ENCODE measurements at regions not wholly inside any gene's neighbourhood (a gene's known extent, or its start where the extent isn't known, plus 50 kb on each side); places are given as distances from the start of the nearest gene placed in this dataset.

DNA sequence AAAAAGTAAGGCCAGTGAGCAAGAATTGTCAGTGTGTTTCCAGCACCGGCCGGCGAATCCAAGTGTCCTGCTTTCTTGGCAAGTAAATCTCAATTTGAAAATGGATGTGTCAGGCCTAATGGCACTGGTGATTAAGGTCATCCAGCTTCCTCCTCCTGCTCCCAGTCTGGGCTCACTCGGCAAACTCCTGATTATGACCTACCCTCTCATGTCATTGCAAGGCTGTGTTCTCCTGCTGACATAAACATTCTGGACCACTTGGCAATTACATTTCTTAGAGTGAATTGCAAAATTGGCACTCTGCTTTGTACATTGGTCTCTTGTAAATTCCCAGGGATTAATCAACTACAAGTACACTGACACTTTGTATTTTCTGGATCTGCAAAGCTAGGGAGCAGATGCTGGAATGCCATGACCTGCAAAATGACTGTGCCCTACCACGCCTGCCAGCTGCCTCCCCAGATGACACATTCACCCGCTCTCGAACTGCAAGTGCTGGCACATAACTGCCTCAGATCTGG, 473.8 kb downstream of the KIF20B start:
- in situ Hi-C loops (cut with HindIII; ENCODE audit: low pct_unique_long_range_greater_than_20kb, low sequenced_read_pairs) = no loop called here
- POLR2A ChIA-PET = no interaction called here
- H3K36me3 ChIP-seq (ENCODE audit: control insufficient read depth, insufficient read depth, low read length) = no peaks in the 10 kb centered on the region
- DNase-seq (ENCODE audit: low read depth, low spot score) (no peak), ATAC-seq (no peak)
- BruUV-seq (replicated peaks) = no TSS peak
- intact Hi-C loops (cut with micrococcal nuclease; ENCODE audit: unreplicated experiment) = no loop called here
- no peak overlapping the region for H3K4me3 ChIP-seq (ENCODE audit: low read depth in 2 of 2, low read length in 2 of 2)
- CTCF ChIA-PET = no interaction called here
- TF ChIP-seq POLR2AphosphoS5 (IDR thresholded peaks at IDR 0.05; ENCODE audit: low read depth, low read length) = no peak
- TF ChIP-seq, protein P1, sequence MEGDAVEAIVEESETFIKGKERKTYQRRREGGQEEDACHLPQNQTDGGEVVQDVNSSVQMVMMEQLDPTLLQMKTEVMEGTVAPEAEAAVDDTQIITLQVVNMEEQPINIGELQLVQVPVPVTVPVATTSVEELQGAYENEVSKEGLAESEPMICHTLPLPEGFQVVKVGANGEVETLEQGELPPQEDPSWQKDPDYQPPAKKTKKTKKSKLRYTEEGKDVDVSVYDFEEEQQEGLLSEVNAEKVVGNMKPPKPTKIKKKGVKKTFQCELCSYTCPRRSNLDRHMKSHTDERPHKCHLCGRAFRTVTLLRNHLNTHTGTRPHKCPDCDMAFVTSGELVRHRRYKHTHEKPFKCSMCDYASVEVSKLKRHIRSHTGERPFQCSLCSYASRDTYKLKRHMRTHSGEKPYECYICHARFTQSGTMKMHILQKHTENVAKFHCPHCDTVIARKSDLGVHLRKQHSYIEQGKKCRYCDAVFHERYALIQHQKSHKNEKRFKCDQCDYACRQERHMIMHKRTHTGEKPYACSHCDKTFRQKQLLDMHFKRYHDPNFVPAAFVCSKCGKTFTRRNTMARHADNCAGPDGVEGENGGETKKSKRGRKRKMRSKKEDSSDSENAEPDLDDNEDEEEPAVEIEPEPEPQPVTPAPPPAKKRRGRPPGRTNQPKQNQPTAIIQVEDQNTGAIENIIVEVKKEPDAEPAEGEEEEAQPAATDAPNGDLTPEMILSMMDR (IDR thresholded peaks at IDR 0.05) = no peak
- no peak for TF ChIP-seq TCF7L2 (IDR thresholded peaks at IDR 0.05; ENCODE audit: low read depth, low read length)
- no peak for TF ChIP-seq SIN3A (IDR thresholded peaks at IDR 0.05; ENCODE audit: borderline replicate concordance, insufficient read depth, low read depth, low read length)
- TF ChIP-seq, protein P2, sequence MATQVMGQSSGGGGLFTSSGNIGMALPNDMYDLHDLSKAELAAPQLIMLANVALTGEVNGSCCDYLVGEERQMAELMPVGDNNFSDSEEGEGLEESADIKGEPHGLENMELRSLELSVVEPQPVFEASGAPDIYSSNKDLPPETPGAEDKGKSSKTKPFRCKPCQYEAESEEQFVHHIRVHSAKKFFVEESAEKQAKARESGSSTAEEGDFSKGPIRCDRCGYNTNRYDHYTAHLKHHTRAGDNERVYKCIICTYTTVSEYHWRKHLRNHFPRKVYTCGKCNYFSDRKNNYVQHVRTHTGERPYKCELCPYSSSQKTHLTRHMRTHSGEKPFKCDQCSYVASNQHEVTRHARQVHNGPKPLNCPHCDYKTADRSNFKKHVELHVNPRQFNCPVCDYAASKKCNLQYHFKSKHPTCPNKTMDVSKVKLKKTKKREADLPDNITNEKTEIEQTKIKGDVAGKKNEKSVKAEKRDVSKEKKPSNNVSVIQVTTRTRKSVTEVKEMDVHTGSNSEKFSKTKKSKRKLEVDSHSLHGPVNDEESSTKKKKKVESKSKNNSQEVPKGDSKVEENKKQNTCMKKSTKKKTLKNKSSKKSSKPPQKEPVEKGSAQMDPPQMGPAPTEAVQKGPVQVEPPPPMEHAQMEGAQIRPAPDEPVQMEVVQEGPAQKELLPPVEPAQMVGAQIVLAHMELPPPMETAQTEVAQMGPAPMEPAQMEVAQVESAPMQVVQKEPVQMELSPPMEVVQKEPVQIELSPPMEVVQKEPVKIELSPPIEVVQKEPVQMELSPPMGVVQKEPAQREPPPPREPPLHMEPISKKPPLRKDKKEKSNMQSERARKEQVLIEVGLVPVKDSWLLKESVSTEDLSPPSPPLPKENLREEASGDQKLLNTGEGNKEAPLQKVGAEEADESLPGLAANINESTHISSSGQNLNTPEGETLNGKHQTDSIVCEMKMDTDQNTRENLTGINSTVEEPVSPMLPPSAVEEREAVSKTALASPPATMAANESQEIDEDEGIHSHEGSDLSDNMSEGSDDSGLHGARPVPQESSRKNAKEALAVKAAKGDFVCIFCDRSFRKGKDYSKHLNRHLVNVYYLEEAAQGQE (IDR thresholded peaks at IDR 0.05; ENCODE audit: insufficient read depth in 1 of 2, low read depth in 2 of 2, low read length in 1 of 2) = no peak
- H3K4me1 ChIP-seq (ENCODE audit: control insufficient read depth, insufficient read depth, low read length) = no peaks in the 10 kb centered on the region
- no peaks in the 10 kb centered on the region for H3K27me3 ChIP-seq (ENCODE audit: control insufficient read depth, insufficient read depth, low read length)
- H3K9me3 ChIP-seq (ENCODE audit: control insufficient read depth, insufficient read depth, low read depth, low read length) = no peaks in the 10 kb centered on the region
- no peak overlapping the region for H3K27ac ChIP-seq (ENCODE audit: low read length)

DNA sequence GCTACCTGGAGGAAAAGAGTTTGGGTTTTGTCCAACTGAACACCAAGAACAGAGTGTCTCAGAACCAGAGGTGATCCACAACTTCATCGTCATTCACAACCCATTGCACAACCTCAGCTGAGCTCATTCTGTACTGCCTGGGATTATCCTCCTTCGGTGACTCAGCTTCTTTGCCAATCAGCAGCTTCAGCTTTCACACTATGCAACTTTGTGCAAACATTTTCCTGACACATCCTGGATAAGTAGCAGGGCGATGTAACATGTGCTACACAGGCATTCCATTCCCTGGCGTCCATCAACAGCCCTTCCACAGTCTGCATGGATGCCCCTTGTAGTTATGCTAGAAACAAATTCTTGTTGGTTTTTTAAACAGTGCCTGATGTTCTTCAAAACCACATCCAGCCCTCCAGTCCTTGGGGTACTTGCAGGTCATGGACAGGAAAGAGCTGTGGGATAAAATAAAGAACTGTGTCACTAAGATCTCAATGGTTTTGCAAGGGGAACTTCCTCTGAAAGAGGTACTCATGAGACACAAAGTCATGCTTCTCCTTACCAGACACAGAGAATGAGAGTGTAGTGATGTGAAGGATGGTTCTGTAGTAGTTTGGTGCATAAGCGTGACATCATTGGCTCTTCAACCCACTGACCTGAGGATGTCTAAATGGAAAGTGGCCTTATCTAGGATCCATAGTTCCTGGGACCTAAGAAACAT, 478.5 kb downstream of the KIF20B start:
- DNase-seq (ENCODE audit: low read depth, low spot score) = peak; percentile 38
- Histone ChIP-seq H3K9me3 (ENCODE audit: control insufficient read depth, insufficient read depth, low read depth, low read length) (no peaks in the 10 kb centered on the region), H3K27me3 (ENCODE audit: control insufficient read depth, insufficient read depth, low read length) (no peaks in the 10 kb centered on the region), H3K4me1 (ENCODE audit: control insufficient read depth, insufficient read depth, low read length) (no peaks in the 10 kb centered on the region), H3K4me3 (ENCODE audit: low read depth in 2 of 2, low read length in 2 of 2) (no peak overlapping the region), H3K27ac (ENCODE audit: low read length) (no peak overlapping the region), H3K36me3 (ENCODE audit: control insufficient read depth, insufficient read depth, low read length) (no peaks in the 10 kb centered on the region)
- ChIA-PET POLR2A (no interaction called here), CTCF (no interaction called here)
- no peak for ATAC-seq
- in situ Hi-C loops (cut with HindIII; ENCODE audit: low pct_unique_long_range_greater_than_20kb, low sequenced_read_pairs) = no loop called here
- BruUV-seq (replicated peaks) = no TSS peak
- TF ChIP-seq, protein P2 (IDR thresholded peaks at IDR 0.05; ENCODE audit: insufficient read depth in 1 of 2, low read depth in 2 of 2, low read length in 1 of 2) = no peak
- no peak for TF ChIP-seq SIN3A (IDR thresholded peaks at IDR 0.05; ENCODE audit: borderline replicate concordance, insufficient read depth, low read depth, low read length)
- TF ChIP-seq, protein P1 (IDR thresholded peaks at IDR 0.05) = no peak
- no peak for TF ChIP-seq POLR2AphosphoS5 (IDR thresholded peaks at IDR 0.05; ENCODE audit: low read depth, low read length)
- no peak for TF ChIP-seq TCF7L2 (IDR thresholded peaks at IDR 0.05; ENCODE audit: low read depth, low read length)
- intact Hi-C loops (cut with micrococcal nuclease; ENCODE audit: unreplicated experiment) = no loop called here

Measured in Panc1 (cell line).